Urothelium cell line (cell line): ENCODE measurements at regions not wholly inside any gene's neighbourhood (a gene's known extent, or its start where the extent isn't known, plus 50 kb on each side); places are given as distances from the start of the nearest gene placed in this dataset.

Experiments used
- DNase-seq: peaks from one replicate; pipeline ENCODE4 v3.0.0; 2011; ENCODE audit warnings: low spot score, mixed read lengths
- FAIRE-seq: peaks from 2 replicates; lab custom pipeline; 2011; peaks lifted over from hg19 to GRCh38; lab: Jason Lieb, UNC

- FAIRE-seq (no peak), DNase-seq (no peak)
Measured at GRCh38 chr16:87221633-87222032, 95.6 kb downstream of the C16orf95 start.

- FAIRE-seq (no peak), DNase-seq (no peak)
Measured at GRCh38 chr16:87222335-87222734, 94.9 kb downstream of the C16orf95 start.

- FAIRE-seq (no peak), DNase-seq (no peak)
Measured at GRCh38 chr16:87223656-87224248, 93.4 kb downstream of the C16orf95 start.

GRCh38 chr16:87226926-87227295 lies 90.3 kb downstream of the C16orf95 start:
- no peak for DNase-seq
- no peak for FAIRE-seq

GRCh38 chr16:87227296-87227951 lies 89.8 kb downstream of the C16orf95 start:
- FAIRE-seq (no peak), DNase-seq (no peak)

GRCh38 chr16:87228363-87228762 lies 88.8 kb downstream of the C16orf95 start:
- no peak for DNase-seq
- no peak for FAIRE-seq

- FAIRE-seq (no peak), DNase-seq (no peak)
Measured at GRCh38 chr16:87229230-87230188, 87.7 kb downstream of the C16orf95 start.

GRCh38 chr16:87230571-87230970 lies 86.6 kb downstream of the C16orf95 start:
- no peak for FAIRE-seq
- DNase-seq, result no peak

- no peak for FAIRE-seq
Measured at GRCh38 chr16:87231295-87231694, 85.9 kb downstream of the C16orf95 start.

GRCh38 chr16:87231911-87232310 lies 85.3 kb downstream of the C16orf95 start:
- no peak for FAIRE-seq
- DNase-seq, result no peak

More at GRCh38 chr16:87231295-87231694, 85.9 kb downstream of the C16orf95 start:
- no peak for DNase-seq

- FAIRE-seq (no peak), DNase-seq (no peak)
Measured at GRCh38 chr16:87233928-87234327, 83.3 kb downstream of the C16orf95 start.

- FAIRE-seq (no peak), DNase-seq (no peak)
Measured at GRCh38 chr16:87234601-87235000, 82.6 kb downstream of the C16orf95 start.

- FAIRE-seq (no peak), DNase-seq (no peak)
Measured at GRCh38 chr16:87235810-87236515, 81.2 kb downstream of the C16orf95 start.

- DNase-seq (no peak), FAIRE-seq (no peak)
Measured at GRCh38 chr16:87236516-87237115, 80.6 kb downstream of the C16orf95 start.

GRCh38 chr16:87238361-87238715 lies 78.9 kb downstream of the C16orf95 start:
- DNase-seq (no peak), FAIRE-seq (no peak)

GRCh38 chr16:87239545-87239944 lies 77.6 kb downstream of the C16orf95 start:
- FAIRE-seq (no peak), DNase-seq (peak; percentile 18)

- FAIRE-seq (no peak), DNase-seq (peak; percentile 35)
Measured at GRCh38 chr16:87240211-87241136, 76.7 kb downstream of the C16orf95 start.

GRCh38 chr16:87241137-87241771 lies 75.9 kb downstream of the C16orf95 start:
- FAIRE-seq, result no peak
- DNase-seq, result no peak

GRCh38 chr16:87243478-87243877 lies 73.7 kb downstream of the C16orf95 start:
- FAIRE-seq (no peak), DNase-seq (no peak)
